Hindlimb muscle (tissue), 1 donor: ENCODE measurements at regions not wholly inside any gene's neighbourhood (a gene's known extent, or its start where the extent isn't known, plus 50 kb on each side); places are given as distances from the start of the nearest gene placed in this dataset.

Experiments
- DNase-seq: peaks from one replicate; pipeline ENCODE4 v3.0.0-alpha.2; 2013

- no peak for DNase-seq
These were observed 55.0 kb upstream of the EPHA3 start for GRCh38 chr3:89052386-89052785.

GRCh38 chr3:89057398-89057797, 50.0 kb upstream of the EPHA3 start:
- DNase-seq: no peak
